CD4-positive, alpha-beta T cell treated with Interferon gamma for 1 hour (primary cell): ENCODE measurements at regions not wholly inside any gene's neighbourhood (a gene's known extent, or its start where the extent isn't known, plus 50 kb on each side); places are given as distances from the start of the nearest gene placed in this dataset.
A peak's percentile ranks its signal among the peaks of the same experiment; 100 is the strongest.
"Not testable (repeated sequence)": the region's sequence is repeated elsewhere in the genome, so short reads cannot be mapped to it uniquely, and the experiment has no call there.

Source experiments
- DNase-seq: peaks from one replicate; pipeline ENCODE4 v3.0.0-alpha.2; 2020

GRCh38 chr13:50235604-50236342, 220.5 kb downstream of the KCNRG start:
- DNase-seq, result no peak

GRCh38 chr13:50236898-50237318, 221.7 kb downstream of the KCNRG start:
- DNase-seq, result peak; percentile 11

- no peak for DNase-seq
Observed at GRCh38 chr13:50238922-50239321, 223.7 kb downstream of the KCNRG start.

GRCh38 chr13:50241479-50241878, 226.2 kb downstream of the KCNRG start:
- DNase-seq, result no peak

GRCh38 chr13:50243931-50244330, 228.7 kb downstream of the KCNRG start:
- no peak for DNase-seq

- DNase-seq, result no peak
Observed at GRCh38 chr13:50244355-50244712, 229.1 kb downstream of the KCNRG start.

GRCh38 chr13:50244713-50245574, 229.7 kb downstream of the KCNRG start:
- peak; percentile 10 for DNase-seq

- DNase-seq, result no peak
Observed at GRCh38 chr13:50247223-50247622, 232.0 kb downstream of the KCNRG start.

GRCh38 chr13:50248516-50249143, 233.4 kb downstream of the KCNRG start:
- DNase-seq, result no peak

GRCh38 chr13:50249144-50249521, 233.9 kb downstream of the KCNRG start:
- no peak for DNase-seq

GRCh38 chr13:50250401-50250800, 235.2 kb downstream of the KCNRG start:
- peak; percentile 7 for DNase-seq

- no peak for DNase-seq
Observed at GRCh38 chr13:50255639-50256038, 240.4 kb downstream of the KCNRG start.

- DNase-seq, result not testable (repeated sequence)
Observed at GRCh38 chr13:50256536-50257321, 241.5 kb downstream of the KCNRG start.

- DNase-seq, result no peak
Observed at GRCh38 chr13:50257646-50258045, 242.4 kb downstream of the KCNRG start.

GRCh38 chr13:50261130-50261901, 246.1 kb downstream of the KCNRG start:
- DNase-seq, result no peak

- DNase-seq, result no peak
Observed at GRCh38 chr13:50267066-50267465, 251.8 kb downstream of the KCNRG start.

GRCh38 chr13:50267917-50268316, 252.7 kb downstream of the KCNRG start:
- DNase-seq, result no peak

- DNase-seq, result no peak
Observed at GRCh38 chr13:50268500-50268899, 253.3 kb downstream of the KCNRG start.

- no peak for DNase-seq
Observed at GRCh38 chr13:50274181-50274580, 258.9 kb downstream of the KCNRG start.

GRCh38 chr13:50275392-50276063, 260.3 kb downstream of the KCNRG start:
- no peak for DNase-seq

- no peak for DNase-seq
Observed at GRCh38 chr13:50276550-50276949, 261.3 kb downstream of the KCNRG start.

GRCh38 chr13:50277127-50277526, 261.9 kb downstream of the KCNRG start:
- DNase-seq, result no peak
